ENCODE measurements at regions not wholly inside any gene's neighbourhood (a gene's known extent, or its start where the extent isn't known, plus 50 kb on each side); places are given as distances from the start of the nearest gene placed in this dataset.

DNA sequence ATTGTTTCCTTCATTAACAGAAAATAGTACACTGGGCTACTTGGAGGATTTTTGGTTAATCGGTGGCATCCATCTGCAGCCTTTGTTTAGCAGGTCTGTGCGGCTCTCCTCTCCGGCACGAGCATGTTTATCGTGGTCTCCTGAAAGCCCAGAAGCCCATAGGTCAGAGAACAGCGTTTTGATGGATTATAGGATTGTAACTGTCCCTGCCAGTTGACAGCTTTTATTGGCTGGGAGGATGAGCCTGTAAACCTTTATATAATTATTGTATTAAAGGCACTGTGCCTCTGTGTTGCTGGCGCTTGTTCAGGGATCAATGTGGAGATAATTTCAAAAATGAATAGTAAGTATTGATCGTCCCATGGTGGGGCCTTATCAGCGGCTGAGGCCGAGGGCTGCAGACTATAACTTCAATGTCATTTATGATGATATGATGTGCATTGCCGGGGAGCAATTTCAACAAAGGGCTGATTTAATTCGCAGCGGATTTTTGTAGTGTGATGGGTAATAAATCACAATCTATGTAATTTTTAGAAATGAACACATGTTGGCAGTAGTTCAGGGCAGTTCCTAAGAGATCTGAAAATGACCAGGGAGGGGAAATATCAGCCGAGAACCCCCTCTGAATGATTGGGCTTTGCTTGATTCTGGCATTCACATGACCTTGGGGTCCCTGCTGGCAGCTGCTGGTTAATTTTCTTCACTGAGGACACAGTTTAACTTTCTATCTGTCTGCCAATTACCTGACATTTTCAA is 736.1 kb downstream of the GALR1 start:
- TF ChIP-seq POLR2A (IDR thresholded peaks at IDR 0.05): no peak
- TF ChIP-seq, protein P1, sequence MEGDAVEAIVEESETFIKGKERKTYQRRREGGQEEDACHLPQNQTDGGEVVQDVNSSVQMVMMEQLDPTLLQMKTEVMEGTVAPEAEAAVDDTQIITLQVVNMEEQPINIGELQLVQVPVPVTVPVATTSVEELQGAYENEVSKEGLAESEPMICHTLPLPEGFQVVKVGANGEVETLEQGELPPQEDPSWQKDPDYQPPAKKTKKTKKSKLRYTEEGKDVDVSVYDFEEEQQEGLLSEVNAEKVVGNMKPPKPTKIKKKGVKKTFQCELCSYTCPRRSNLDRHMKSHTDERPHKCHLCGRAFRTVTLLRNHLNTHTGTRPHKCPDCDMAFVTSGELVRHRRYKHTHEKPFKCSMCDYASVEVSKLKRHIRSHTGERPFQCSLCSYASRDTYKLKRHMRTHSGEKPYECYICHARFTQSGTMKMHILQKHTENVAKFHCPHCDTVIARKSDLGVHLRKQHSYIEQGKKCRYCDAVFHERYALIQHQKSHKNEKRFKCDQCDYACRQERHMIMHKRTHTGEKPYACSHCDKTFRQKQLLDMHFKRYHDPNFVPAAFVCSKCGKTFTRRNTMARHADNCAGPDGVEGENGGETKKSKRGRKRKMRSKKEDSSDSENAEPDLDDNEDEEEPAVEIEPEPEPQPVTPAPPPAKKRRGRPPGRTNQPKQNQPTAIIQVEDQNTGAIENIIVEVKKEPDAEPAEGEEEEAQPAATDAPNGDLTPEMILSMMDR (IDR thresholded peaks at IDR 0.05): no peak

All from heart left ventricle (tissue), 13 donors.